ENCODE measurements at regions not wholly inside any gene's neighbourhood (a gene's known extent, or its start where the extent isn't known, plus 50 kb on each side); places are given as distances from the start of the nearest gene placed in this dataset.

- TF ChIP-seq, protein P1, sequence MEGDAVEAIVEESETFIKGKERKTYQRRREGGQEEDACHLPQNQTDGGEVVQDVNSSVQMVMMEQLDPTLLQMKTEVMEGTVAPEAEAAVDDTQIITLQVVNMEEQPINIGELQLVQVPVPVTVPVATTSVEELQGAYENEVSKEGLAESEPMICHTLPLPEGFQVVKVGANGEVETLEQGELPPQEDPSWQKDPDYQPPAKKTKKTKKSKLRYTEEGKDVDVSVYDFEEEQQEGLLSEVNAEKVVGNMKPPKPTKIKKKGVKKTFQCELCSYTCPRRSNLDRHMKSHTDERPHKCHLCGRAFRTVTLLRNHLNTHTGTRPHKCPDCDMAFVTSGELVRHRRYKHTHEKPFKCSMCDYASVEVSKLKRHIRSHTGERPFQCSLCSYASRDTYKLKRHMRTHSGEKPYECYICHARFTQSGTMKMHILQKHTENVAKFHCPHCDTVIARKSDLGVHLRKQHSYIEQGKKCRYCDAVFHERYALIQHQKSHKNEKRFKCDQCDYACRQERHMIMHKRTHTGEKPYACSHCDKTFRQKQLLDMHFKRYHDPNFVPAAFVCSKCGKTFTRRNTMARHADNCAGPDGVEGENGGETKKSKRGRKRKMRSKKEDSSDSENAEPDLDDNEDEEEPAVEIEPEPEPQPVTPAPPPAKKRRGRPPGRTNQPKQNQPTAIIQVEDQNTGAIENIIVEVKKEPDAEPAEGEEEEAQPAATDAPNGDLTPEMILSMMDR (IDR thresholded peaks at IDR 0.05; ENCODE audit: low read length), result no peak
- TF ChIP-seq EZH2 (optimal IDR thresholded peaks at IDR 0.05; ENCODE audit: low read depth, low read length), result no peak
These were observed 1235.5 kb upstream of the TENM3 start for GRCh38 chr4:181007751-181008150.

Data from MM.1S (cell line).